HG02938 (cell line): ENCODE measurements at regions not wholly inside any gene's neighbourhood (a gene's known extent, or its start where the extent isn't known, plus 50 kb on each side); places are given as distances from the start of the nearest gene placed in this dataset.

ENCODE experiments used
- ATAC-seq: cut with Tn5 transposase; IDR thresholded peaks from one replicate; pipeline ENCODE4 v1.9.1; 2021; ENCODE audit warnings: mild to moderate bottlenecking, moderate library complexity; ENCODE audit not compliant: unreplicated experiment

GRCh38 chr14:22008766-22009165 lies 335.1 kb upstream of the OR4E1 start:
- ATAC-seq = no peak

DNA sequence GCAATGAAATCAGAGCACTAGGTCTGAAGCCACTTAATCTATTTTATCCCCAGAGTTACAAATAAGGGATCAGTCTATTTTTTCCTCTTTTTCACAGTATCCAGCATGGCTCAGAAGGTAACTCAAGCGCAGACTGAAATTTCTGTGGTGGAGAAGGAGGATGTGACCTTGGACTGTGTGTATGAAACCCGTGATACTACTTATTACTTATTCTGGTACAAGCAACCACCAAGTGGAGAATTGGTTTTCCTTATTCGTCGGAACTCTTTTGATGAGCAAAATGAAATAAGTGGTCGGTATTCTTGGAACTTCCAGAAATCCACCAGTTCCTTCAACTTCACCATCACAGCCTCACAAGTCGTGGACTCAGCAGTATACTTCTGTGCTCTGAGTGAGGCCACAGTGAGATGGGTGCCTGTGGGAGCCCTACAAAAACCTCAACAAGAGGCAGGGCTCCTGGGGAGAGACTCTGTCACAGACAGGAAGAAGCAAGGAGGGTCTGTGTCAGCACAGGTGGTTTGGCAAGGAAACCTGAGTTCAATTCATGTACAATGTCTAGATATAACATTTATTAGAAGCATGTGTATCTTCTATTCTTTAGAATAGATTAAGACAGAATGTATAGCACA lies 334.3 kb upstream of the OR4E1 start:
- ATAC-seq = no peak

DNA sequence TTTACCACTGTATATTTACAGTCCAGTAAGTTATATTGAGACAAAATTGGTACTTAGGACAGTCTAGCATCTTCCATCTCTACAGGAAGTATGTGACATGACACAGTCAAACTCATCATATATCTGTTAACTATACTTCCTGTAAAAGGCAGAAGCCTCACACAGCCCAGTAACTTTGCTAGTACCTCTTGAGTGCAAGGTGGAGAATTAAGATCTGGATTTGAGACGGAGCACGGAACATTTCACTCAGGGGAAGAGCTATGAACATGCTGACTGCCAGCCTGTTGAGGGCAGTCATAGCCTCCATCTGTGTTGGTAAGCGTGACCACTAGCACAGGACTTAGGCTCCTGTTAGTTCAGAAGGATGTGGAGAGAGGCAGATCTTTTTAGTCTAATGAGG lies 333.7 kb upstream of the OR4E1 start:
- no peak for ATAC-seq

DNA sequence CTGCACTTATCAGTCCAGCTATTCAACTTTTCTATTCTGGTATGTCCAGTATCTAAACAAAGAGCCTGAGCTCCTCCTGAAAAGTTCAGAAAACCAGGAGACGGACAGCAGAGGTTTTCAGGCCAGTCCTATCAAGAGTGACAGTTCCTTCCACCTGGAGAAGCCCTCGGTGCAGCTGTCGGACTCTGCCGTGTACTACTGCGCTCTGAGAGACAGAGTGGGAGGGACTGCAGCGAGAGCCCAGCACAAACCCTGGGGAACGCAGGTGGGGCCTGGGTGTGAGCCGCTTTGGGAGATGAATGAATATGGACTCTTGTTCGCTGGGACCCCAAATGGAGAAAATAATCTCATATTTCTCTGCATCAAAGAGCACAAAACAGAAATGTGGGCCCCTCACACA lies 329.8 kb upstream of the OR4E1 start:
- no peak for ATAC-seq

- no peak for ATAC-seq
Observed at GRCh38 chr14:22002860-22003284, 329.3 kb upstream of the OR4E1 start.

DNA sequence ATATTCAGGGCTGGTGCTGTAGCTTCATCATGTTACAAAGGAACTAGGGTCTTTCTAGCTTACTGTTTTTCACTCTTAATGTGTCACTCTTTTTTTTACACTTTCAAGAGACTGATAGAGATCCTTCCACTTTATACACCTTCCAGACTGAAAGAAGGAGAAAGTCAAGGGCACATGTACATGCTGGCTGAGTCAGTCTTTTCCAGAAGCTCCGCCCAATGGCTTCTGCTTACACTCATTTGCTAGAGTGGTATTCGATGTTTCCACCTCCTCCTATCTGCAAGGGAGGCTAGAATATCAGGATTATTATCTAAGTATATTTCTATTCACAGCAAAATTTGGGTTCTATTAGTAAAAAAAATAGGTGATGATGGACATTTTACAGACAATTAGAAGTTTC lies 325.8 kb upstream of the OR4E1 start:
- ATAC-seq = no peak

DNA sequence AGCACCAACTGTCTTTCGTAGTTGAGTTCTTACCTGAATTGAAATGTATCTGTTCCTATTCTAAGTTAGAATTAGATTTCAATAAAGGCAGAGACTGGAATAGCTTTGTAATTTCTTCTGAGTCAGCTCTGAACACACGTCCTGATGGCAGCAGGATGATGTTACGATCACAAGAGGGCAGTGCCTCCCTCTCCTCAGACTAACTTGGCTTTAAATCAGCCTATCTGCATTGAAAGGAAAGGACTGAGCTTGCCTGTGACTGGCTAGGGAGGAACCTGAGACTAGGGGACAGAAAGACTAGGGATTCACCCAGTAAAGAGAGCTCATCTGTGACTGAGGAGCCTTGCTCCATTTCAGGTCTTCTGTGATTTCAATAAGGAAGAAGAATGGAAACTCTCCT lies 323.7 kb upstream of the OR4E1 start:
- no peak for ATAC-seq

DNA sequence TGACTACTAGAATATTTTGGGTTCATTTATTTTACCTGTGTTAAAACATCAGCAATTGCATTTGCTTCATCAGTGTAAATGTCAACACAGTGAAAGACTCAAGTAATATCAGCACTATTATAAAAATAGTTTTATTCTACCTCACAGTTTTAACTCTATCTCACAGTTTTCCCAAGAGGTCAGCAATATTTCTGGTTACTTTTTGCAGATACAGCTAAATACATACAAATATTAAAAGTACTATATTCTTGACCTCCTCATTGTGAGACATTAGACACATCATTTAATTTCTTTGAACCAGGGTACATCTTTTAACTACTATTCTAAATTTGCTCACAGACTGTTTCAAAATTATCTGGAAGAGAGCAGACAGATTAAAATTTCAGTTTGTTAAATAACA lies 321.7 kb upstream of the OR4E1 start:
- ATAC-seq = no peak

GRCh38 chr14:21993837-21994236 lies 320.2 kb upstream of the OR4E1 start:
- no peak for ATAC-seq

DNA sequence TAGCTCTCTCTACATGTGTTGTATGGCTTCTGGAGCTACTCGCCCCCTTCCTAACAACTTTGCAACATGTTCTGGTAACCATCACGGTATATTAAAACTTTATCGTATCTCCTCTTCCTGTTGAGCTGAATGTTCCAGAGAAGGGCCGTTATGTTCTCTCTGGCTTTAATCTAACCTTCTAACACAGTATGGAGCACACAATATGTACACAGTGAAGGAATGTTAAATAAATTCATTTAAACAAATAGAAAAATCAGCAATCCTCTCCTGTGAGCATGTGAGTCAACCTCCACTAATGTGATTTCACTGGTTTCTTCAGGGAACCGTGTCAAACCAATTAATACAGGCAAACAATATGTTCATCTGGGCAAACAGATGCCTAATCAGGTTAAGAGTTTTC lies 319.5 kb upstream of the OR4E1 start:
- no peak for ATAC-seq

DNA sequence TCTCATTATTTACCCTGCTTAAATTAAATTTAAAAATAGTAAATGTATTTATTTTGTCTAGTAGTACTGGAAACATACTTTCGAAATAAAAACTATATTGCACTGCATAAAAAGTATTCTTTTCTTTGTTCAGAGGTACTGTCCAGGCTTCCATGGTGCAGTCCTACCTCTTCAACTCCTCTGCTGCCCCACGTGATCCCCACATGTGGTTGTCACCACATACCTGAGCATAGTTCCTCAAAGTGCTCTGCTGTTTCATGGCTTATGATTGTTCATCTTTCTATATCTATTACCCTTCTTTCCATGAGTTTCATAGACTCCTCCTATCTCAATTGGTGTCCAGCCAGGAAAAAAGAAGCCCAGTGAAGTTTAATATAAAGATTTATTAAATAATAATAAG lies 317.5 kb upstream of the OR4E1 start:
- no peak for ATAC-seq

DNA sequence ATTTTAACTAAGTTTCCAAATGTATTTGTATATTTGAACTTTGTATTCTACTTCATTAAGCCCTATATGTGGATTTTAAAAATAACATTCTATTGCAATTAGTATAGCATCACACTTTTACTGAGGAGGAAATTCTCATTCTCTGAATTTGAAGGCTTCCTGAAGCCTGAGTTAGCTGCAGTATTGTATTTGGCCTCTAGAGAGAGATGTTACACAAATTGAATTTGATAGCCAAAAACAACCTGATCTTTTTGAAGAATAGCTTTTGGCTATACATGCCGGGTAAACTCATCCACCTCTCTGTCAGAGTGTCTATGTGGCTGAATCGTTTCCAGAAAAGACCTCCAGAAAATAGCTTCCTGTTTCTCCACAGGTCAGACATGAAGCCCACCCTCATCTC lies 316.5 kb upstream of the OR4E1 start:
- ATAC-seq = no peak

DNA sequence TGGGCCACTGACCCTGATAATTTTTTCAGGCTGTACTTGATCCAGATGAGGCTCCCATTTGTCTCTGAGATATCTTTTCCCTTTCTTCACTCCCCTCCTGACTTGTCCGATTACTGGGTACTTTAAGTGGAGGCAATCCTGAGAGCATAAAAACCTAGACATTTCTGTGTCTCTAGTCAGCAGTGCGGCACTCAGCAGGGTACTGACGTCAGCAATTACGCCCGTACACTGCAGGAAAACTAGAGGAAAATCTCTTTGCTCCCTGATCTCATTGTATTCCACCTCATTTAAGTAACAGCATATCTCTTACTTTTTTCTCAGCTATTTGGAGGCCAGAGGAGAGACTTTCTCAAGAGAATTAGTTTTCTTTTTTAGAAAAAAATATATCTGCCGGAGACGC lies 315.5 kb upstream of the OR4E1 start:
- no peak for ATAC-seq

DNA sequence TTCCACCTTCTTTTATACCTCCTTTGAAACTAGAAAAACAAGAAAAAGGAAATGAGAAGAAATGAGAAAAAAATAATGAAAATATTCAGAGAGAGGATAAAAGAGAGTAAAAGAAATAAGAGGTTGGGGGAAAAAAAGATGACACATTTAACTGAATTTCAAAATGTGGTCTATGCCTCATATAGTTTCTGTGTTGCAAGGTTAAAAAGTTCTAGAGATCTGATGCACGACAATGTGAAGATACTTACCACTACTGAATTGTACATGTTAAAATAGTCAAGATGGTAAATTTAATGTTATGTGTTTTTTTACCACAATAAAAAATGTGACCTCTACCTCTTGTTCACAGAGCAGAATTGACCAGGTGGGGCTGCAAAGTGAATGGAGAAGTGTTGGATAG lies 314.8 kb upstream of the OR4E1 start:
- ATAC-seq = no peak

GRCh38 chr14:21987937-21988336 lies 314.3 kb upstream of the OR4E1 start:
- no peak for ATAC-seq

- no peak for ATAC-seq
Observed at GRCh38 chr14:21985081-21985480, 311.5 kb upstream of the OR4E1 start.

DNA sequence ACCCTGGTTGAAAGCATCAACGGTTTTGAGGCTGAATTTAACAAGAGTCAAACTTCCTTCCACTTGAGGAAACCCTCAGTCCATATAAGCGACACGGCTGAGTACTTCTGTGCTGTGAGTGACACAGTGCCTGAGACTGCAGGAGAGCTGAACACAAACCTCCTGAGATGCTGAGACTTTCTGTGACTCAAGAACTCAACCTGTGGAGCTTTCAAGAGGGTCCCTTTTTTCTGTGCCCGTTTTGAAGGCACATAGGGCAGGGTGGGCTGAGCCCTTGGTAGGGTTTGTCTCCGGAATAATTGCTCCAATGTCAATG lies 305.3 kb upstream of the OR4E1 start:
- no peak for ATAC-seq

GRCh38 chr14:21978184-21978998 lies 304.8 kb upstream of the OR4E1 start:
- no peak for ATAC-seq

DNA sequence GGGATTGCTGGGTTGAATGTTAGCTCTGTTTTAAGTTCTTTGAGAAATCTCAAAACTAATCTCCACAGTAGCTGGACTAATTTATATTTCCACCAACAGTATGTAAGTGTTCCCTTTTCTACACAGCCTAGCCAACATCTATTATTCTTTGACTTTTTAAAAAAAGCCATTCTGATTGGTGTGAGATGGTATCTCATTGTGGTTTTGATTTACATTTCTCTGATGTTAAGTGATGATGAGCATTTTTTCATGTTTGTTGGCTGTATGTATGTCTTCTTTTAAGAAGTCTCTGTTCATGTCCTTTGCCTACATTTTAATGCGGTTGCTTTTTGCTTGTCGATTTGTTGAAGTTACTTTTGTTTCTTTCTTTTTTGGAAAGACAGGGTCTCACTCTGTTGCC lies 301.1 kb upstream of the OR4E1 start:
- ATAC-seq = no peak

- ATAC-seq = no peak
Observed at GRCh38 chr14:21965042-21965441, 291.4 kb upstream of the OR4E1 start.

DNA sequence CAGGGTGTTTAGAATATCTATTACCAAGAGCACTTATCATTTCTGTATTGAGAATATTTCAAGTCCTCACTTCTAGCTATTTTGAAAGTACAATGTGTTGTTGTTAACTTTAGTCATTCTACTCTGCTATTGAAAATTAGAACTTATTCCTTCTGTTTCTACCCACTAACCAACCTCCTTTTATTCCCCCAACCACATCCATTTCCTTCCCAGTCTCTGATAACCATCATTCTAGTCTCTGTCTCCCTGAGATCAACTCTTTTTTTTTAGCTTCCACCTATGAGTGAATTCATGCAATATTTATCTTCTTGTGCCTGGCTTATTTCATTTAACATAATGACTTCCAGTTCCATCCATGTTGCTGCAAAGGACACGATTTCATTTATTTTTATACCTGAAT lies 290.6 kb upstream of the OR4E1 start:
- ATAC-seq = no peak

DNA sequence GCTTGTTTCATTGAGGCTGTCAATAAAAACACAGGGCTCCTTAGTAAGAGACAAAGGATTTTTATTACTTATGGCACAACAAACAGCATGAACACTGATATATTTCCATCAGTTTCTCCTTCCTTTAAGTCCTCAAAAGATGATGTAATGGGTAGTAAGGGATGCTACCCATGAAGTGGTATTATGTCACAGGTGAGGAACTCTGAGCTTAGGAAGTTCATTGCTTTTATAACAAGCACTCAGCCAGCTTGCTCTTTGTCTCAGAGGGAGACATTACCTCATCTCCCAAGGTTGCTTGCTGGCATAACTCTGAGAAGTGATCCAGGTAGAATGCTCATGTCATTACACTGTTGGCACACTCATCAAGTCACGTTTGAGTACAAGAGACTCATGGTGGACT lies 287.0 kb upstream of the OR4E1 start:
- ATAC-seq = no peak

DNA sequence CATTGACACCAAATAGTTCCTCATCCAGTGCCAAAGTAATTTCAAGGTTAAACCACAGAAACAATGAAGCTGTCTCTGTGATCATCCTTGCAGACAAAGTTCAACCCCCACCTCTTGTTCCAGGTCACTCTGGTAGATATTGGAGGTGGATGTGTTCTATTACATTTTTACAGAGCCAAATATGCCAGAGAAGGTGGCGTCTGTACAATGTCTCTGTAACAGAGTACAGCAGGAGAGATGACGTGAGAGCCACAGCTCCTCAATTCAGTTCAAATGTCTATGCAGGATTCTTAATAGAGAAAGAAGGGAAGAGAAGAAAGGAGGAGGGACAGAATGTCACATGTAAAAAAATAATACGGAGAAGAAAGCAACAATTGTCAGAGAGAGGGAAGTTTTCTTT lies 268.3 kb upstream of the OR4E1 start:
- no peak for ATAC-seq
